Activated T-cell treated with anti-CD3 and anti-CD28 coated beads, Interleukin-2, amount 50 U/mL, for 24 hours (primary cell): ENCODE measurements at regions not wholly inside any gene's neighbourhood (a gene's known extent, or its start where the extent isn't known, plus 50 kb on each side); places are given as distances from the start of the nearest gene placed in this dataset.

ENCODE experiments used
- DNase-seq: peaks from one replicate; pipeline ENCODE4 v3.0.0-alpha.2; 2020
- H3K27ac Mint-ChIP-seq: 2 replicates; pipeline ENCODE4 v1.8.0; 2020; ENCODE audit warnings: mild to moderate bottlenecking, mixed read lengths
- H3K27me3 Mint-ChIP-seq: 2 replicates; pipeline ENCODE4 v1.8.0; 2020; ENCODE audit warnings: mixed read lengths
- H3K36me3 Mint-ChIP-seq: 2 replicates; pipeline ENCODE4 v1.8.0; 2020; ENCODE audit warnings: low read depth, mixed read lengths
- H3K4me1 Mint-ChIP-seq: 2 replicates; pipeline ENCODE4 v1.8.0; 2020; ENCODE audit warnings: low read depth, mixed read lengths
- H3K4me3 Mint-ChIP-seq: 2 replicates; pipeline ENCODE4 v1.8.0; 2020; ENCODE audit warnings: mild to moderate bottlenecking, moderate library complexity, mixed read lengths
- H3K9me3 Mint-ChIP-seq: 2 replicates; pipeline ENCODE4 v1.8.0; 2020; ENCODE audit warnings: mixed read lengths

GRCh38 chr15:26421065-26421464 is 351.8 kb downstream of the GABRB3 start:
- Mint-ChIP-seq H3K4me3 (no peak overlapping the region), H3K36me3 (no peaks in the 10 kb centered on the region), H3K27ac (no peak overlapping the region), H3K27me3 (no peaks in the 10 kb centered on the region), H3K9me3 (peaks cover 23% of the 10 kb centered on the region), H3K4me1 (no peaks in the 10 kb centered on the region)
- no peak for DNase-seq

- no peak overlapping the region for H3K4me3 Mint-ChIP-seq
- H3K9me3 Mint-ChIP-seq: no peaks in the 10 kb centered on the region
- H3K27me3 Mint-ChIP-seq: no peaks in the 10 kb centered on the region
- DNase-seq: no peak
- H3K36me3 Mint-ChIP-seq: no peaks in the 10 kb centered on the region
- no peak overlapping the region for H3K27ac Mint-ChIP-seq
- H3K4me1 Mint-ChIP-seq: no peaks in the 10 kb centered on the region
Observed at GRCh38 chr15:26395624-26396023, 377.2 kb downstream of the GABRB3 start.

GRCh38 chr15:26394801-26395200 is 378.1 kb downstream of the GABRB3 start:
- Mint-ChIP-seq H3K36me3 (no peaks in the 10 kb centered on the region), H3K4me1 (no peaks in the 10 kb centered on the region), H3K4me3 (no peak overlapping the region), H3K27ac (no peak overlapping the region), H3K27me3 (no peaks in the 10 kb centered on the region), H3K9me3 (no peaks in the 10 kb centered on the region)
- no peak for DNase-seq

- H3K9me3 Mint-ChIP-seq: peaks cover 3% of the 10 kb centered on the region
- no peaks in the 10 kb centered on the region for H3K4me1 Mint-ChIP-seq
- no peak for DNase-seq
- no peaks in the 10 kb centered on the region for H3K27me3 Mint-ChIP-seq
- no peak overlapping the region for H3K27ac Mint-ChIP-seq
- H3K36me3 Mint-ChIP-seq: no peaks in the 10 kb centered on the region
- no peak overlapping the region for H3K4me3 Mint-ChIP-seq
Observed at GRCh38 chr15:26392956-26393355, 379.9 kb downstream of the GABRB3 start.

GRCh38 chr15:26391567-26392194 is 381.2 kb downstream of the GABRB3 start:
- no peaks in the 10 kb centered on the region for H3K36me3 Mint-ChIP-seq
- H3K9me3 Mint-ChIP-seq: peaks cover 7% of the 10 kb centered on the region
- H3K4me1 Mint-ChIP-seq: no peaks in the 10 kb centered on the region
- no peak overlapping the region for H3K4me3 Mint-ChIP-seq
- no peaks in the 10 kb centered on the region for H3K27me3 Mint-ChIP-seq
- no peak for DNase-seq
- no peak overlapping the region for H3K27ac Mint-ChIP-seq

GRCh38 chr15:26382444-26383072 is 390.3 kb downstream of the GABRB3 start:
- H3K4me3 Mint-ChIP-seq: no peak overlapping the region
- no peaks in the 10 kb centered on the region for H3K36me3 Mint-ChIP-seq
- DNase-seq: no peak
- no peaks in the 10 kb centered on the region for H3K4me1 Mint-ChIP-seq
- no peak overlapping the region for H3K27ac Mint-ChIP-seq
- H3K27me3 Mint-ChIP-seq: no peaks in the 10 kb centered on the region
- H3K9me3 Mint-ChIP-seq: peaks cover 16% of the 10 kb centered on the region

GRCh38 chr15:26378304-26378703 is 394.6 kb downstream of the GABRB3 start:
- Mint-ChIP-seq H3K27ac (no peak overlapping the region), H3K36me3 (no peaks in the 10 kb centered on the region), H3K4me1 (no peaks in the 10 kb centered on the region), H3K27me3 (no peaks in the 10 kb centered on the region), H3K9me3 (peaks cover 33% of the 10 kb centered on the region), H3K4me3 (no peak overlapping the region)
- no peak for DNase-seq

GRCh38 chr15:26376243-26376642 is 396.6 kb downstream of the GABRB3 start:
- Mint-ChIP-seq H3K4me1 (no peaks in the 10 kb centered on the region), H3K9me3 (peaks cover 33% of the 10 kb centered on the region), H3K4me3 (no peak overlapping the region), H3K36me3 (no peaks in the 10 kb centered on the region), H3K27me3 (no peaks in the 10 kb centered on the region), H3K27ac (no peak overlapping the region)
- DNase-seq: no peak

GRCh38 chr15:26374806-26375205 is 398.1 kb downstream of the GABRB3 start:
- H3K27ac Mint-ChIP-seq: no peak overlapping the region

GRCh38 chr15:26372706-26373105 is 400.2 kb downstream of the GABRB3 start:
- no peak overlapping the region for H3K27ac Mint-ChIP-seq
- H3K9me3 Mint-ChIP-seq: peaks cover 26% of the 10 kb centered on the region
- no peaks in the 10 kb centered on the region for H3K27me3 Mint-ChIP-seq
- no peaks in the 10 kb centered on the region for H3K4me1 Mint-ChIP-seq
- H3K36me3 Mint-ChIP-seq: no peaks in the 10 kb centered on the region
- no peak overlapping the region for H3K4me3 Mint-ChIP-seq
- DNase-seq: no peak

More at GRCh38 chr15:26374806-26375205, 398.1 kb downstream of the GABRB3 start:
- Mint-ChIP-seq H3K9me3 (peaks cover 37% of the 10 kb centered on the region), H3K27me3 (no peaks in the 10 kb centered on the region), H3K4me3 (no peak overlapping the region), H3K4me1 (no peaks in the 10 kb centered on the region), H3K36me3 (no peaks in the 10 kb centered on the region)
- DNase-seq: no peak

GRCh38 chr15:26365077-26365476 is 407.8 kb downstream of the GABRB3 start:
- H3K4me1 Mint-ChIP-seq: no peaks in the 10 kb centered on the region
- no peak overlapping the region for H3K27ac Mint-ChIP-seq
- DNase-seq: no peak
- no peak overlapping the region for H3K4me3 Mint-ChIP-seq
- H3K27me3 Mint-ChIP-seq: no peaks in the 10 kb centered on the region
- peaks cover 5% of the 10 kb centered on the region for H3K9me3 Mint-ChIP-seq
- H3K36me3 Mint-ChIP-seq: no peaks in the 10 kb centered on the region

- no peak for DNase-seq
- Mint-ChIP-seq H3K27me3 (no peaks in the 10 kb centered on the region), H3K36me3 (no peaks in the 10 kb centered on the region), H3K4me3 (no peak overlapping the region), H3K9me3 (peaks cover 5% of the 10 kb centered on the region), H3K4me1 (no peaks in the 10 kb centered on the region), H3K27ac (no peak overlapping the region)
Observed at GRCh38 chr15:26359855-26360254, 413.0 kb downstream of the GABRB3 start.

- H3K4me3 Mint-ChIP-seq: no peak overlapping the region
- no peaks in the 10 kb centered on the region for H3K27me3 Mint-ChIP-seq
- no peaks in the 10 kb centered on the region for H3K36me3 Mint-ChIP-seq
- peaks cover 5% of the 10 kb centered on the region for H3K9me3 Mint-ChIP-seq
- no peak overlapping the region for H3K27ac Mint-ChIP-seq
- H3K4me1 Mint-ChIP-seq: no peaks in the 10 kb centered on the region
- DNase-seq: no peak
Observed at GRCh38 chr15:26358708-26359107, 414.2 kb downstream of the GABRB3 start.

- Mint-ChIP-seq H3K4me1 (no peaks in the 10 kb centered on the region), H3K27ac (no peak overlapping the region), H3K36me3 (no peaks in the 10 kb centered on the region), H3K27me3 (no peaks in the 10 kb centered on the region), H3K4me3 (no peak overlapping the region), H3K9me3 (no peaks in the 10 kb centered on the region)
- no peak for DNase-seq
Observed at GRCh38 chr15:26357653-26358052, 415.2 kb downstream of the GABRB3 start.

GRCh38 chr15:26355472-26356074 is 417.3 kb downstream of the GABRB3 start:
- Mint-ChIP-seq H3K27ac (no peak overlapping the region), H3K27me3 (no peaks in the 10 kb centered on the region), H3K4me1 (no peaks in the 10 kb centered on the region), H3K36me3 (no peaks in the 10 kb centered on the region), H3K9me3 (no peaks in the 10 kb centered on the region), H3K4me3 (no peak overlapping the region)
- no peak for DNase-seq
